Liver (tissue), 8 donors: ENCODE measurements at regions not wholly inside any gene's neighbourhood (a gene's known extent, or its start where the extent isn't known, plus 50 kb on each side); places are given as distances from the start of the nearest gene placed in this dataset.

Experiments used
- DNase-seq: peaks from one replicate; pipeline ENCODE4 v3.0.0-alpha.2; 2017; ENCODE audit warnings: low spot score
- H3K27ac ChIP-seq, 2 donors: one replicate each; pipeline ENCODE4 v1.7.0; 2013; ENCODE audit warnings: inconsistent platforms in 2 of 2, low read length in 2 of 2, control low read depth in 1 of 2, low read depth in 1 of 2, mild to moderate bottlenecking in 1 of 2
- H3K27me3 ChIP-seq, 4 donors: one replicate each; pipeline versions ENCODE4 v1.6.1 to v1.7.0; 2013; ENCODE audit warnings: low read length in 3 of 4, inconsistent platforms in 1 of 4, mild to moderate bottlenecking in 1 of 4, moderate library complexity in 1 of 4; ENCODE audit not compliant: control insufficient read depth in 4 of 4, insufficient read depth in 4 of 4
- H3K36me3 ChIP-seq, 4 donors: one replicate each; pipeline versions ENCODE4 v1.6.1 to v1.7.0; 2013; ENCODE audit warnings: low read length in 3 of 4, mild to moderate bottlenecking in 3 of 4, low read depth in 1 of 4, moderate library complexity in 1 of 4; ENCODE audit not compliant: control insufficient read depth in 4 of 4, insufficient read depth in 3 of 4
- H3K4me1 ChIP-seq, 4 donors: one replicate each; pipeline versions ENCODE4 v1.6.1 to v1.7.0; 2013; ENCODE audit warnings: low read length in 3 of 4, mild to moderate bottlenecking in 3 of 4, moderate library complexity in 1 of 4; ENCODE audit not compliant: control insufficient read depth in 4 of 4, insufficient read depth in 4 of 4
- H3K4me3 ChIP-seq, 3 donors: one replicate each; pipeline versions ENCODE4 v1.6.1 to v1.7.0; 2013; ENCODE audit warnings: low read length in 3 of 3, control low read depth in 1 of 3, low read depth in 1 of 3, mild to moderate bottlenecking in 1 of 3
- H3K9ac ChIP-seq, 2 donors: one replicate each; pipeline ENCODE4 v1.7.0; 2013; ENCODE audit warnings: low read length in 2 of 2, mild to moderate bottlenecking in 2 of 2, moderate library complexity in 2 of 2, control low read depth in 1 of 2, low read depth in 1 of 2
- H3K9me3 ChIP-seq, 4 donors: one replicate each; pipeline versions ENCODE4 v1.6.1 to v1.7.0; 2013; ENCODE audit warnings: low read length in 3 of 4; ENCODE audit not compliant: control insufficient read depth in 4 of 4
- ATF3 ChIP-seq: IDR thresholded peaks from 2 replicates; pipeline ENCODE4 v1.6.1; 2016; ENCODE audit warnings: antibody characterized with exemption
- CTCF ChIP-seq: fragments of 150-350 bp; IDR thresholded peaks from 2 replicates; pipeline ENCODE4 v1.5.1; 2017; ENCODE audit warnings: improper control_type of control experiment, low read depth, low read length; ENCODE audit not compliant: missing input control
- EGR1 ChIP-seq, 2 donors: IDR thresholded peaks; 2 replicates each; pipeline ENCODE4 v1.6.1; 2016 to 2018; ENCODE audit warnings: antibody characterized with exemption in 2 of 2, low read depth in 2 of 2
- FOXA1 ChIP-seq: IDR thresholded peaks from 2 replicates; pipeline ENCODE4 v1.6.1; 2016; ENCODE audit warnings: antibody characterized with exemption
- FOXA2 ChIP-seq: IDR thresholded peaks from 2 replicates; pipeline ENCODE4 v1.6.1; 2016; ENCODE audit warnings: antibody characterized with exemption
- GABPA ChIP-seq, 2 donors: IDR thresholded peaks in 1 of 2; conservative IDR thresholded peaks in 1 of 2; 2 replicates each; pipeline ENCODE4 v1.6.1; 2016; ENCODE audit warnings: antibody characterized with exemption in 2 of 2, mild to moderate bottlenecking in 1 of 2, moderate library complexity in 1 of 2
- HNF4A ChIP-seq, 2 donors: conservative IDR thresholded peaks; 2 replicates each; pipeline ENCODE4 v1.6.1; 2016; ENCODE audit warnings: antibody characterized with exemption in 2 of 2, mild to moderate bottlenecking in 2 of 2
- HNF4G ChIP-seq: IDR thresholded peaks from 2 replicates; pipeline ENCODE4 v1.6.1; 2016; ENCODE audit warnings: antibody characterized with exemption
- JUND ChIP-seq, 2 donors: IDR thresholded peaks; 2 replicates each; pipeline ENCODE4 v1.6.1; 2016; ENCODE audit warnings: antibody characterized with exemption in 2 of 2
- MAX ChIP-seq: IDR thresholded peaks from 2 replicates; pipeline ENCODE4 v1.6.1; 2016; ENCODE audit warnings: antibody characterized with exemption
- NR2F2 ChIP-seq: IDR thresholded peaks from 2 replicates; pipeline ENCODE4 v1.6.1; 2016; ENCODE audit warnings: antibody characterized with exemption
- RAD21 ChIP-seq, 2 donors: IDR thresholded peaks; 2 replicates each; pipeline ENCODE4 v1.6.1; 2016; ENCODE audit warnings: antibody characterized with exemption in 2 of 2, mild to moderate bottlenecking in 2 of 2
- REST ChIP-seq: IDR thresholded peaks from 2 replicates; pipeline ENCODE4 v1.6.1; 2016; ENCODE audit warnings: antibody characterized with exemption, mild to moderate bottlenecking
- RXRA ChIP-seq, 2 donors: IDR thresholded peaks; 2 replicates each; pipeline ENCODE4 v1.6.1; 2017 to 2018; ENCODE audit warnings: antibody characterized with exemption in 2 of 2, mild to moderate bottlenecking in 1 of 2
- SP1 ChIP-seq: IDR thresholded peaks from 2 replicates; pipeline ENCODE4 v1.6.1; 2018; ENCODE audit warnings: antibody characterized with exemption, mild to moderate bottlenecking
- TAF1 ChIP-seq: conservative IDR thresholded peaks from 2 replicates; pipeline ENCODE4 v1.6.1; 2016; ENCODE audit warnings: antibody characterized with exemption, mild to moderate bottlenecking
- YY1 ChIP-seq: IDR thresholded peaks from 2 replicates; pipeline ENCODE4 v1.6.1; 2016; ENCODE audit warnings: antibody characterized with exemption, mild to moderate bottlenecking
- ZBTB33 ChIP-seq: IDR thresholded peaks from 2 replicates; pipeline ENCODE4 v1.6.1; 2016; ENCODE audit warnings: antibody characterized with exemption
- WGBS: extraction: QIAGEN DNeasy Blood & Tissue Kit; methylation state at CpG from one replicate; pipeline ENCODE4 v1.1.7; 2013; 5-methylcytosine and 5-hydroxymethylcytosine counted together
- donor health status: healthy.
- donor health status: healthy.
- donor health status: healthy.
- donor health status: healthy.
- donor health status: healthy.

DNA sequence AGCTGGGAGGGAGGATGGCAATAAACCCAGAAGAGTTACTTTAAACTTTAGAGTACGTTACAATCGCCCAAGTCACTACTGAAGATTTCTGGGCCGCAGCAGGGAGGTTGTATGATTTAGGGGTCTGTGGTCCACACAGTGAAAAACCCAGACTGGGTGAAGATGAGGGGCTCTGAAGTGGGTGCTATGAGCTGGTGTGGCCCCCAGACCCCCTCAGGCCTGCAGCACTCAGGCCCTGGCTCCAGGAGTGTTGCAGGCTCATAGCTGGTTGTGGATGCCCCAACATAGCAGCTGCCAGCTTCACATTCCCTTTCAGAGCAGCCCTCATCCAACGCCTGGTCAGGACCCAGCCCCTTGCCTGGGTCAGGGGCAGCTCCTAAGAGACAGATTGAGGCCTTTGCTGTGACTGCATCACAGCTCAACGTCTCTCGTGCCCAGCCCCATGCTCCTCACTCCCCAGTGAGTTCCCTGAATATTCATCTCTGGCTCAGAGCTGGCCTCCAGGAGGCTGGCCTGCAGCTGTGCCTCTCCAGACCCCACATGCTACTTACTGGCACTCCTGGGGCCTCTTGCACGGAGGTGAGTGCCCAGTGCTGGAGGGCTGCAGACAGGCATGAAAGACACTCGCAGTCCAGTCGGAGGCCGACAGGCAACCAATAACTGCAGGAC is 94.5 kb upstream of the MYCN start:
- H3K27ac ChIP-seq = no peak overlapping the region
- no peaks in the 10 kb centered on the region for H3K4me1 ChIP-seq
- H3K9me3 ChIP-seq = no peaks in the 10 kb centered on the region
- 94% methylated on average over 10 of the region's 10 CpGs for WGBS
- no peak overlapping the region for H3K9ac ChIP-seq
- TF ChIP-seq RAD21 (IDR thresholded peaks at IDR 0.05) (no peak), FOXA2 (no peak)
- no peaks in the 10 kb centered on the region for H3K36me3 ChIP-seq
- no peak overlapping the region for H3K4me3 ChIP-seq
- no peak for DNase-seq
- H3K27me3 ChIP-seq = no peaks in the 10 kb centered on the region

DNA sequence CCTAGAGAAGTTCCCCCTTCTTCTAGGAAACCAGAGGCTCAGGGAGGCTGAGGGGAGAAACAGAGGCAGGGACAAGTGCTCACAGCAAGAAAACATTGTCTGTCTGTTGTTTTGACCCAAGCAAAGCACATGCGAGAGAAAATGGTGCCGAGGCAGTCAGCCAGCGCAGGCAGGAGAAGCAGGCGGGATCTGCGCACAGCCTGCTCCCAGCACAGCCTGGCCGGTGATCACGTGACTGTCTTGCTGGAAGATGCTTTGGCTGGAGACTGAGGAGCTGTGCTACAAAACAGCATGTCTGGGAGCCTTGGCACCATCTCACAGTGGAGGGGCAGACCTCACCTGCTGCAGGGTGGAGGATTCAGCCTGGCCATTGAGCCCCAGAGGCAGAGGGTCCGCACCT is 93.7 kb upstream of the MYCN start:
- Histone ChIP-seq H3K27ac (no peak overlapping the region), H3K9ac (no peak overlapping the region), H3K36me3 (no peaks in the 10 kb centered on the region), H3K9me3 (no peaks in the 10 kb centered on the region), H3K4me3 (no peak overlapping the region), H3K4me1 (no peaks in the 10 kb centered on the region), H3K27me3 (no peaks in the 10 kb centered on the region)
- WGBS = 97% methylated on average over 8 of the region's 8 CpGs
- DNase-seq = no peak
- TF ChIP-seq MAX = no peak
- no peak for TF ChIP-seq SP1
- no peak for TF ChIP-seq NR2F2
- TF ChIP-seq FOXA2 = no peak
- TF ChIP-seq HNF4A (conservative IDR thresholded peaks at IDR 0.05) = no peak
- no peak for TF ChIP-seq RAD21 (IDR thresholded peaks at IDR 0.05)
- no peak for TF ChIP-seq CTCF
- TF ChIP-seq JUND (IDR thresholded peaks at IDR 0.05) = no peak
- TF ChIP-seq GABPA (IDR thresholded peaks at IDR 0.05 in 1 of 2, conservative IDR thresholded peaks at IDR 0.05 in 1 of 2) = no peak
- no peak for TF ChIP-seq HNF4G
- TF ChIP-seq RXRA (IDR thresholded peaks at IDR 0.05) = no peak
- no peak for TF ChIP-seq ZBTB33
- no peak for TF ChIP-seq FOXA1
- TF ChIP-seq EGR1 (IDR thresholded peaks at IDR 0.05; ENCODE audit: low read depth in 2 of 2) = no peak
- TF ChIP-seq ATF3 = no peak
- TF ChIP-seq TAF1 = no peak
- TF ChIP-seq REST = no peak
- TF ChIP-seq YY1 = no peak
